GM19328 (cell line): ENCODE measurements at regions not wholly inside any gene's neighbourhood (a gene's known extent, or its start where the extent isn't known, plus 50 kb on each side); places are given as distances from the start of the nearest gene placed in this dataset.

Experiments used
- ATAC-seq: cut with Tn5 transposase; IDR thresholded peaks from one replicate; pipeline ENCODE4 v1.9.1; 2021; ENCODE audit warnings: mild to moderate bottlenecking, moderate library complexity; ENCODE audit not compliant: unreplicated experiment

DNA sequence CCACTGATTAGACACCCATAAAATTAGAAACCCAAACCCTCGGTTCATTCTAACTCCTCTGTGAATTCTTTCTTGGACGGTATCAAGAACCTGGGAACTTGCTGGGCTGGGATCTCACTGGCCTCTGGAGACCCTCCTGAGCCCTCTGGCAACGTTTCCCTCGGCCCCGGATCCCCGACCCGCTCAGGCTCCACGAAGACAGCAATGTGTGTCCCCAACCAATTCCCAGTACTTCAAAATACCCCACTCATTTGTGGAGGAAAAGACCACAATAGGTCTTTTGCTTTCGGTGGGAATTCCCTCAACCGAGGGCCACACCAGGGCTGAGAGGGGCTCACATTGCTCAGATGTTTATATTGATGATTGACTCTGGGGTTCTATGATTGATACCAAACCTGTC is 117.9 kb upstream of the PRR20G start:
- no peak for ATAC-seq

DNA sequence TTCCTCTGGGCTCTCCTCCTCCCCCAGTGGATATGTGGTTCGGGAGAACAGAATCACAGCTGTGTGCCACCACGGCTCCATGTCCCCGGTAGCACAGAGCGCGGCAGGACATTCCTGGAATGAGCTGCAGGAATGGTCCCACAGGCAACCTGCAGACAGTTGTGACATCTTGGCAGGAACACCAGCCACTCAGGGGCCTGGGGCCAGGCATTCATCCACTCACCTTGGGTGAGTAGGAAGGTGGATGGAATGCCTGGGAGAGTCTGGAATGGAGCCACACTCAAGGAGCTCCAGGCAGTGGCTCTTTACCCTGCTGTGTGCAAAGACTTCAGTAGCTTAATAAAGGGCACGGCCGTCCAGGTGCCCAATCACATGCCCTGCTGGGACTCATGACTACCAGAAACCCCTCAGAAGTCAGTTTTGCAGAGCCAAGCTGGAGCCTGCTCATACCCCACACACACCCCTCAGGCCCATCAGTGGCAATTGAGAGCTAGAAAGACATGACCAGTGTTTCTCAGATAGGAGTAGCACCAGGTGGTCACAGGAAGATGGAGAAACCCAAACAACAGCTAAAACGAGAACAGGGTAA is 117.3 kb upstream of the PRR20G start:
- no peak for ATAC-seq

DNA sequence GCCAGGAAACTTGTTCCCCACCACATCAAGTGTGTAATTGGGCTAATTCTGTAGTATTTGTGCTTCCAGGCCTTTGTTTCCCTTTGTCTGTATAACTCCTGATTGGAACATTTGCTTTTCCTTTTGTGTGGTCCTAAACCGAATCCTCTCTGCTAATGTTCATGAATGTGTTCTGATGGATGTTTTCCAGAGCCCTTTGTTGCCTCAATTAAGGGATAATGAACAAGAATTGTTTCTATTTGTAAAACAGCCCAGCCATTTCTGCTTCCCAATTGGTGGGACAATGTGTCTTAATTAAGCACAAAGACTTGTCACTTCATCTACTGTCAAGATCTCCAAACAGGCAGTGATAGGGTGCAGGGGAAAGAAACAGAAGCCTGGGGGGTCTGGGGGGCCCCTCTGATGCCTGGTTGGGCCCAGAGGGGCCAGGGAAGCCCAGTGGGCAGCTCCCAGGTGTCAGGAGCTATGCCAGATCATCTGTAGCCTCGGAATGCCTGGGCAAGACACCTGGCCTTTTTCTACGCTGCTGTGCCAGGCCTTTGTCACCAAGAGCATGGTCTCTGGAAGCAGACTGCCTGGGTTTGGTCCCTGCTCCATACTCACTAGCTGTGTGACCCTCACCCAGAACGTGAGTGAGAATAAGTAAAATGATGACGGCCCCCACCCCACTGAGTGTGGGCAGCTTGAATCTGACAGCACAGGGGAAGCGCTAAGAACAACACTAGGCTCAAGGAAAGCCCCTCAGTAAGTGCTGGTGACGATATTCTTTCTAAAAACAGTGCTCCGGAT is 116.6 kb upstream of the PRR20G start:
- ATAC-seq, result no peak

DNA sequence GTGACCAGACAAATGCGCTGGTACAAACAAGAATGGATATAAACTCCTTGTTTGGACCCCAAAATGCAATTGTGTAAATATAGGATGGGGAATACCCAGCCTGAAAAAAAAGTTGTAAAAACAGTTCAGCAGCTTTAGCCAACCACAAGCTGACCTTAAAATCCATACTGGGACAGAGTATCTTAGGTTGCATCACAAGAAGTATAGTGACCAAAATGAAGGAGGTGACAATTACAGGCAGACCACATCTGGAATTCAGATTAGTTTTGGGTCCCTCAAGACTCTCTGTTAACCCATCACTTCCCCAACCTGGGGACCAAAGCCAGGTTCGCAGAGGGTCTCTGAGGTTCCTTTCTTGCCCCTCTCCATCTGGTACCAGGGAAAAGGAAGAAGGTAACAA is 115.9 kb upstream of the PRR20G start:
- ATAC-seq, result no peak

DNA sequence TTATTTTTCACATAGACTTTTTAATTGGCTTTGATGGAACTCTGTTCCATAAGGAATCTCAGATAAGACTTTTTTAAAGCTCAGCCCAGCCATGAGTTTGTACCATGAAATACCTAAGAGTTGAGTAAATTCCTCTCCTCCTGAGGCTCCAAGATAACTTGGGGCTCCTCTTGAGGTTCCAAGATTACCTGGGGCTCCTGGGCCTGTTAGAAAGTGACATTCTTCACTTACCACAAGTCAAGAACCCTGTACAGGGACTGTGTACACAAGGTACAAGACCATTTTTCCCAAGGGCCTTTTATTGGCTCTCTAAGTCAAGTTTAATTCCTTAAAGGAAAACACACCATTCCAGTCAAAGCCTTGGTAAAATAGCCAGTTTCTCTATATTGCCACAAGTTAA is 111.3 kb upstream of the PRR20G start:
- no peak for ATAC-seq

DNA sequence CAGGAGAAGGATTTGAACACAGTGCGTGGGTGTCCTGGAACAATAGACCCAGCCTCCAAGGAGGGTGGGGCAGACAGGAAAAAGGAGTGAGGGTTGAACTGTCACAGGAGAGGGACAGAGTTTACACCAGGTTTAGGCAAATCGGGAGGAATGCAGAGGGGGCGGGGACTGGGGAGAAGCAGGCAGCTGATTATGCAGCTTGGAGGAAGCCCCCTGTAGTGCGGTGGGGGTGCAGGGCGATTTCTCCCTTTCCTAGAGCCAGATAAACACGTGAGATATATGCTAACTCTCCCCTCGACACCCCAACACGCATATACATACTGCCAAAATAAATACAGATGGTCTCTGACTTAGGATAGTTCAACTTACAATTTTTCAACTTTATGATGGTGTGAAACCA is 108.6 kb upstream of the PRR20G start:
- no peak for ATAC-seq

DNA sequence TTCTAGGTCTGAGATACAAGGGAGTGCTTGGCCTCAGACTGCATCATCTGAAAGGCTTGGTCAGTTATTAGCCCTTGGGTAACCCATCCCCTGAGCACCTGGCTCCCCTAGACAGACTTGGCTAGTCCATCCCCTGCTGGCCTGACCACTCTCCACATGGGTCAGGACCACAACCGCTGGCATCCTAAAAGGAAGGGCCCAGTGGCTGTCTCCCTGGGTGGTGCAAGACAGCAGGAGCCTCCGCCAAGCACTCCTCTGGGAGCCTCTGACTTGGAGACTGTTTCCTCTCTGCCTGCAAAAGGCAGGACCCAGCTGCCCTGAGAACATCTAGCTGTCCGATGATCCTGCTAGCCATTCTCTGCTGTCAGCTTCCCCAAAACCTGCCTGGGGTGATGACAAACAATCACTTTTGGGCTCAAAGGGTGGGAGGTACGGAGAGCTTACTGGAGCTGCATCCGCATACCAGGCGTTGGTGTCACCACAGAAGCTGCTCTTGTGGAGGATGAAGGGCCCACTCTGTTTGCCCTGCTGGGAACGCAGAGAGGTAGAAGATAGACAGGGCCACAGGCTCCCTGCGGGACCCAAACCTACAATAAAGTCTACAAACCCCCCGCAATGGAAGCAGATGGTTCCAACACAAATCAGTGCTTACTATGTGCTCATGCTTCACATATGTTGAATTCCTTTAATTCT is 108.0 kb upstream of the PRR20G start:
- ATAC-seq, result no peak

DNA sequence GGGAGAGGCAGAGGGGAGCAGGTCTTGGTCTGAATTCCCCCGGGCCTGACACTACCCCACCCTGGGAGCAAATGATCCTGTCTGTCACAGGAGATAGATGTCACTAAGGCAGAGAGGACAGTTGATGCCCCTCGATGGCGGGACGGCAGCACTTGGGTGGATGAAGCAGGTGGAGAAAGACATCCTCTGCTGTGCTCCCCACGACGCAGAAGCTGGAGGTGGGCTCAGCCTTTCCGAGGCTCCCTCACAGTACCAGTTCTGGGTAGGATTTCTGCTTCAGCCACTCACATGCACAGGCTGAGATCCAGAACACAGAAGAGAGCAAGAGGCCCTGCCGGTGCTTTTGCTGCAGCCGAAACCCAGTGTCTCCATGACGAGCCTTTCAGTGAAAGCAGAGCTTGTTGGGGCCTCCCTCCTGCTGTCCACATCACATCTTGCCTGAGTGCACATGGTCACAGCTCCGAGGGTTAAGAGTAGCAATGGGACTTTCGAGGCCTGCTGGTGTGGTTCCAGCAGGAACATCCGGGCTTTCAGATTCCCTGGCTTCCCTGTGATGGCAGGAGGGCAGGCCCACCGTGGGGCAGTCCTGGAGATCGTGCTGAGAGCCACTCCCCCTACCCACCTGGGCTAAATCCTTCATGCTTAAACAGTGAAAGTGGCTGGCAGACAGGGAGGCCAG is 107.3 kb upstream of the PRR20G start:
- no peak for ATAC-seq

DNA sequence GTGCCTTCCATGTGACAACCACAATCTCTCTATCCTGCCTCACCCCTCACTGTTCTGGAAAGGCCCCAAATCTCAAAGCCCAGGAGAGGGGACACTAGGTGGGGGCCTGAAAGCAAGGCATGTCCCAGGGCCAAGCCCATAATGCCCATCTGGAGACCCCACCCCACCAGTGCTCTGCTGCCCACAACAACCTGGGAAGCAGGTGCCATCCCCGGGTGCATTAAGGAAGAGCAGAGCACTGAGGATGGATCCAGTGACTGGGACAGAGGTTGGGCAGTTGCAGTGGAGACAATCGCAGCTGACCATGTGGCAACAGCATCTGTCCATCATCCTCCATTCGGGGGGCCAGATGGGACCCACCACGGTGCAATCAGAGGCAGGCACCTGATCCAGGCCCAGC is 106.2 kb upstream of the PRR20G start:
- ATAC-seq, result no peak

DNA sequence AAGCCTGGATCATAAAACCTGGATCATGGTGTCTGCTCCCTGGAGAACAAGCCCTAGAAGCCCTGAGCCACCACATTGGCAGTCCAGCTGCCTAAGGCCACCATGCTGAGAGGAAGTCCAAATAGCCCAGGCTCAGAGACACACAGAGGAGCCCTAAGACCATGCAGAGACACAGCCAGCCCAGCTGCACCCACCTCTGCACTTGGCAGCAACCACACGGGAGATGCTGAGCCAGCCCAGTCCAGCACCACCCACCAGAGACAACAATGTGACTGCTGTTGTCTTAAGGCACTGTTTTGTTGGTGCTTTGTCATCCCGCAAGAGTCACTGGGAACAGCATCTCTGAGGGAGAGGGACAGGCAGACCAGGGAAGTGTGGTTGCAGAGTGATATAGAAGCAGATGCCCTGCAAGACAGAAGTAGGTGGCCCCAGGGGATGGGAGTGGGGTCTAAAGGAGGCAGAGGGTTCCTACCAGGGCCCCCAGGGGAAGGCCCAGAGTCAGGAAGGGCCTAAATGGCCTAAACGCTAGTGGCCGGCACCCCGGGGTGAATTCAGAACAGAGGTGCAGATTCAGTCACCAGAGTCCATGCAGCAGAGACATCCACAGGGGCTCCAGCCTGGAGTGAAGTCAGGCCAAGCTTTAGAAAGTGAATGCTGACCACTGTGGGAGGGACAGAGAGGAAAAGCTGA is 105.4 kb upstream of the PRR20G start:
- no peak for ATAC-seq

DNA sequence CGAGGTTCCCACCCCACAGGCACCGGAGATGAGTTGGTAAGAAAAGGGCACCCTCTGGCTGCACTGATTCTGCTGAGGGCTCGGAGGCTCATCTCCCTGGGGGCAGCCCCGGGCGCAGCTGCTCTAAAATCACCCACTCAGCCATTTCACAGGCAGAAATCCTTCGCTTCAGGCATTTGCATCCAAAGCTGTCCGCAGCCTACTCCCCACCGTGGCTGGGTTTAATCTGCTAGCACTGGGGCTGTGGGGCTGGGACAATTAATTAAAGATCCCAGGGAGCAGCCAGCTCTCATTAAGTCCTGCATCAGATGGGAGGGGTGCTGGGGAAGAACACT is 104.3 kb upstream of the PRR20G start:
- no peak for ATAC-seq

DNA sequence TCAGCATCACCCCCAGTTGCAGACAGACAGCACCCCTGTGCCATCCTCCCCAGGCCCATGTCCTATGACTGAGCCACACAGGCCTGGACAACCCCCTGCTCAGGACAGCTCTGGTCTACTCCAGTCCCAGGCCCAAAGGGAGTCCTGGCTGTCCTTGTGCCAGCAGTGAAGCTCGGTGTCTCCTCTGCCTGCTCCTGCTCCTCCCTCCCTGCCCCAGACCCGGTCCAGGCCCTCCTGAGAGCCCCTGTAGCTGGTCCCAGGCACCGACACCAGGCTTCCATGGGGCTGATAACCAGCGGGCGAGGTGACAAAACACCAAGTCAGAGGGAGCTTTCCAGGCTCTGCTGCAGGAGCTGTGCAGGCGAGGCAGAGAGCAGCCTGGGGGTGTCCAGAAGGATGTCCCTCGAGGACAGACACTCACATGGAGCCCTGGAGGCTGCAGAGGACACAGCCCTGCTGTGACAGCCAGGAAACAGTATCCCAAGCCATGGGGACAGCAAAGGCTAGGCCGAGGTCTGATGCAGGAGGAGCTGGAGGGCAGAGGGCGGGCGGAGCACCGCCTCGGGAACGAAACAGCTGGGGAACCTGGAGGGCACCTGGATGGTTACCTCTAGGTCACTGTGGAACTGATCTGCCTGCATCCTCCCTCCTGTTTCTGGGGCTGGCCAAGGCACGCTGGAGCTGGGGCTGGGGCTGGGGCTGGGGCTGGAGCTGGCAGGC is 103.8 kb upstream of the PRR20G start:
- ATAC-seq, result no peak

DNA sequence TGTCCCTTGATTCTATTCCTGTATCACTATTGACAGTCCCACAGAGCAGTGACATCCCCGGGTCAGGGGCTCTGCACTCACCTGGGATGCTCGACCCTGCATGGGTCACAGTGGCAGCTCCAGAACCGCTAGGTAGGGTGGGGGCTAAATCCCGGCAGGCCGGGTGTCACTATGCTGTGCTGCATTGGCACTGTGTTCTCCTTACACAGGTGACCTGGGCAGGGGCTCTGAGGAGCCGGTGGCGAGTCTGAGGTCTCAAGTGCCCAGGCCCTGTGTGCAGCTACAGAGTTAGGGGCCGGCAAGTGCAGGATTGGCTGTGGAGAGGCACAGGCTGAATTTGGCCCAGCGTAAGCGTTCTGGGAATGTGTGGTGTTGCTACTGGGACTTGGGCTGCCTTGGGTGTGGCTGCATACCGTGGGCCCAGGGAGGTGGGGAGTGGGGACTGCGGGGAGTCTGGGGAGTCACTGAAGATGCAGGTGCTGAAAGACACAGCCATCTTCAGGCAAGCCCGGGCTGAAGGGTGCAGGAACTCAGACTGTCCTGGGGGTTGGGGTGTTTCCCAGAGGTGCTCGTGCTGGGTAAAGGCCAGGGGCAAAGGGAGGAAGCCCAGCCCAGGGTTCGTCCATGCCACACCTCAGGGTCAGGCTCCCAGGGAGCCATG is 102.6 kb upstream of the PRR20G start:
- ATAC-seq, result no peak

DNA sequence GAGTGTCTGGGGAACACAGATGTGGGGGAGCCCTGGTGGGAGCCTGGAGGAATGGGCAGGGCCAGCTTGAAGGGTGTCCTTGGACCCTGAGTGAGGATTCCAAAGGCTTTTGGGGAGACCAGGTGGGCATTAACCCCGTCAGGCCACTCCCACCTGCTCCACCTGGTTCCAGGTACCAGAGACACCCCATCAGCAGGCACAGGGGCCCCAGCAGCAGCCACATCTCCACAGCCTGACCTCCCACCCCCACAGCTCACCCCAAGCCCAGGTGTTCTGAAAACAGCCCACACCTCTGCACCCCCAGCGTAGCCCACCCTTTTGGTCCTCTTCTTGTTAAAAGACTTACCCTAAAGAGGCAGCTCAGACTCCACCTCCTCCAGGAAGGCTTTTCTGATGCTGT is 102.1 kb upstream of the PRR20G start:
- no peak for ATAC-seq

DNA sequence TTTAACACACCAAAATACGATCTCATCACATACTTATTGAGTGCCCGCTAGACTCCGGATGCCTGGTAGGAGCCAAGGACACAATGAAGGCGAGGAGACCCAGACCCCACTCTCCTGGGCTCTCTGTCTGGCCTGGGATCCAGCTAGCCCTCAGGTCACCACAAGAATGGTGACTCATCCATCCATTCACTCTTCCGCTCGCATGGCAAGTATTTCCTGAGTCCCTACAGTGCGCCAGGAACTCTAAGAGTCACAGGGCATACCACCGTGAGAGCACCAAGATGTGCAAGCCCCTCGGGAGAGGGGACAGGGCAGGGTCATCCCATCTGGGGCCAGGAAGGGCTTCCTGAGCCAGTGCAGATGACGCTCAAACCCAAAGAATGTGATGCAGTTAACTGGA is 101.6 kb upstream of the PRR20G start:
- ATAC-seq, result no peak

DNA sequence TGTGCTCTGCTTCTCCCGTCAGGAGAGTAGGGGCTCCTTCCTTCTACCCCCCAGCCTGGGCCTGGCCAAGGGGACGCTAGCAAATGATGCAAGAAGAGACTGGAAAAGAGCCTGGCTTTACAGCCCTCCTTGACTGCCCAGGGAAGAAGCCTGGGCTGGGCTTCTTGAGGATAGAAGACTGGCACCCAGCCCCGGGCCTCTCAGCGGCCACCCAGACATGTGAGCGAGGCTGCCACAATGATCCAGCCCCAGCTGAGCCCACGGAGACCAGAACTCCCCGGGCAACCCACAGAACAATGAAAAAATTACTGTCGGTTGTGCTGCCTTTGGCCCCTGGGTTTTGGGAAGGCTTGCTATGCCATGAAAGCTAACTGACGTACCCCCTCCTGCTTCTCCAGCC is 100.6 kb upstream of the PRR20G start:
- ATAC-seq, result no peak

DNA sequence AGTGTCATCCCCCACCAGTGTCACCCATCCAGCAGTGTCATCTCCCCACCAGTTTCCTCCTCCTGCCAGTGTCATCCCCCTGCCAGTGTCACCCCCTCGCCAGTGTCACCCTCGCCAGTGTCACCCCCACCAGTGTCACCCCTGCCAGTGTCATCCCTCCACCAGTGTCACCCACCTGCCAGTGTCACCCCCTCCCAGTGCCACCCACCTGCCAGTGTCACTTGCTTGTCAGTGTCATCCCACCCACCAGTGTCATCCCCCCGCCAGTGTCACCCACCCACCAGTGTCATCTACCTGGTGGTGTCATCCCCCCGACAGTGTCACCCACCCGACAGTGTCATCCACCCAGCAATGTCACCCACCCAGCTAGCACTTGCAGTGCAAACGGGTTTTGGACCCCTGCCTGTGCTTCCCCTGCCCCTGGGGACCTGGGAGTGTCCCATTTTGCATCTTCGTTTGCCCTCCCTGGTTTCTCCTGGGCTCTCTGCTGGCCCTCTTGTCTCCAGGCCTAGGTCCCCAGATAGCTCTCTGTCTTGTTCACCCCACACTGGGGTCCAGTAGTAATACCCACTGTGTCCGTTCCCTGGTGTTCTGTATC is 99.8 kb upstream of the PRR20G start:
- no peak for ATAC-seq

DNA sequence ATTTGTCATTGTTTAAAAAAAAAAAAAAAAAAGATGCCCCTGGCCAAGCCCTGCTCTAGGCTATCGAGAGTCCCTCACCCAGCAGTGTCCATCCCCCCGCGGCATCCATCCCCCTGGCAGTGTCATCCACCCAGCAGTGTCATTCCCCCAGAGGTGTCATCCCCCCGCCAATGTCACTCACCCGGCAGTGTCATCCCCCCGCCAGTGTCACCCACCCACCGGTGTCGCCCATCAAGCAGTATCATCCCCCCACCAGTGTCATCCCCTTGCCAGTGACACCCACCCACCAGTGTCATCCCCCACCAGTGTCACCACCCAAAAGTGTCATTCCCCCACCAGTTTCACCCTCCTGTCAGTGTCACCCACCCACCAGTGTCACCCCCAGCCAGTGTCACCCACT is 99.3 kb upstream of the PRR20G start:
- no peak for ATAC-seq

DNA sequence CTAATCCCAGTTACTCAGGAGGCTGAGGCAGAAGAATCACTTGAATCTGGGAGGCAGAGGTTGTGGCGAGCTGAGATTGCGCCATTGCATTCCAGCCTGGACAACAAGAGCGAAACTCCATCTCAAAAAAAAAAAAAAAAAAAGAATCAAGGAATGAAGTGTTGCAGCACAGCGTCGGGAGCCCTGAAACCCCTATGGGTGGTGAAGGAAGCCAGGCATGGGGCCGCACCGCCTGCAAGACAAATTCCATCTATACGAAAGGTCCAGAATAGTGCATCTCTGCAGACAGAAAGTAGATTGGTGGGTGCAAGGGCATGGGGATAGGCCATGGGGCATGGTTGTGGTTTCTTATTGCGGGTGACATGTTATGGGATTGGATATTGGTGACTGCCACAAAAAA is 98.6 kb upstream of the PRR20G start:
- no peak for ATAC-seq

DNA sequence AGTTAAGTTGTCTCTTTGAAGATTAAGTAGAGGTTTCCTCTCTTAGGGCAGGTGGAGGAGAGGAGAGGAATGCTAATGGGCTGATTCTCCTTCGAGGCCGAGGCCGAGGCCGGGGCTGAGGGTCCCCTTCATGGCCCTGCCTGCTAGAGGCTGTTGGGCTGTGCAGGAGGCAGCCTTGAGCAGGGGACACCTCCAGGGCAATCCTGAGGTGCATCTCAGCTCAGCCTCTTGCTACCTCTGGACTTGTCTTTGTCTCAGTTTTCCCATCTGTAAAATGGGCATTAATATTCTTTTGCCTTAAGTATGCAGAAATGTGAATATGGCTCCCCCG is 97.7 kb upstream of the PRR20G start:
- ATAC-seq, result no peak
